ENCODE measurements at regions not wholly inside any gene's neighbourhood (a gene's known extent, or its start where the extent isn't known, plus 50 kb on each side); places are given as distances from the start of the nearest gene placed in this dataset.

DNA sequence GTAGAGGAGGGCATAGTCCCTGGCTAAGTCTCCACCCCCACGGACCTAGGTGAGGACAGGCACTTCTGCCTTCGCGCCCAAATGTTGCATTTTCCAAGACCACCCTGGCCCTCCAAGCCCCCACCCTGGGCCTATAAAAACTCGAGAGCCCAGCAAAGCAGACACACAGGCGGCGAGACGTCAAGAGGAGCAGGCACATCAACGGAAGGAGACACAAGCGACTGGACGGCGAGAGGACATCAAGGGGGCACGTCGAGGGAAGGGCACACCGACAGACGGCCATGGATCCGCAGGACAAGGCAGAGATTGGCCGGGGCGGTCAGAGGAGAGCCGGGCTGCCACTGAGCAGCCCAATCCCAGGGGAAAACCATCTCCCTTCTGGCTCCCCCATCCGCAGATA is 348.0 kb downstream of the MTRR start:
- DNase-seq (no peak), ATAC-seq (no peak)
- H3K4me1 Mint-ChIP-seq (ENCODE audit: low read depth), result no peaks in the 10 kb centered on the region
- no peaks in the 10 kb centered on the region for H3K27me3 Mint-ChIP-seq (ENCODE audit: low read depth)
- no peaks in the 10 kb centered on the region for H3K36me3 Mint-ChIP-seq (ENCODE audit: insufficient read depth)
- no peaks in the 10 kb centered on the region for H3K9me3 Mint-ChIP-seq
- H3K4me3 Mint-ChIP-seq, result no peak overlapping the region

GRCh38 chr5:8226148-8226547 is 357.2 kb downstream of the MTRR start:
- H3K4me3 Mint-ChIP-seq, result no peak overlapping the region
- H3K4me1 Mint-ChIP-seq (ENCODE audit: low read depth), result no peaks in the 10 kb centered on the region
- H3K36me3 Mint-ChIP-seq (ENCODE audit: insufficient read depth), result no peaks in the 10 kb centered on the region
- DNase-seq, result no peak
- peaks cover 12% of the 10 kb centered on the region for H3K9me3 Mint-ChIP-seq
- no peaks in the 10 kb centered on the region for H3K27me3 Mint-ChIP-seq (ENCODE audit: low read depth)
- no peak for ATAC-seq

DNA sequence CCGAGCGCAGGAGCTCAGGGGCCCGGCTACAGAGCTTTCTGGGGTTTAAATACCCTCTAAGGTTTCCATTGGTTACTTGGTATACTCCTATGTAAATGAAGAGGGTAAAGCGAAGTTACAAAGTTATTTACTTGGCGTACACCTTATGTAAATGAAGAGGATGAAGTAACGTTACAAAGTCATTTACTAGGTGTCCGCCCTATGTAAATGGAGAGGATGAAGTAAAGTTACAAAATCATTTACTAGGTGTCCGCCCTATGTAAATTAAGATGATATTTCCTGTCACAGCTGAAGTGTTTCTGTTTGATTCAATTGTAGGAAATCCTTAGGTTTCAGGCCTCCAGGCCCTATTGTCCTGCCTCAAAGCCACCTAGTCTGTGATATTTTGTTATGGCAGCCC is 358.2 kb downstream of the MTRR start:
- Mint-ChIP-seq H3K27me3 (ENCODE audit: low read depth) (no peaks in the 10 kb centered on the region), H3K4me3 (no peak overlapping the region), H3K36me3 (ENCODE audit: insufficient read depth) (no peaks in the 10 kb centered on the region), H3K9me3 (peaks cover 12% of the 10 kb centered on the region), H3K4me1 (ENCODE audit: low read depth) (no peaks in the 10 kb centered on the region)
- ATAC-seq, result no peak
- no peak for DNase-seq

- DNase-seq (no peak), ATAC-seq (no peak)
- Mint-ChIP-seq H3K36me3 (ENCODE audit: insufficient read depth) (no peaks in the 10 kb centered on the region), H3K4me3 (no peak overlapping the region), H3K4me1 (ENCODE audit: low read depth) (no peaks in the 10 kb centered on the region), H3K9me3 (peaks cover 7% of the 10 kb centered on the region), H3K27me3 (ENCODE audit: low read depth) (no peaks in the 10 kb centered on the region)
These were observed 360.6 kb downstream of the MTRR start for GRCh38 chr5:8229551-8229950.

- H3K9me3 Mint-ChIP-seq, result peaks cover 7% of the 10 kb centered on the region
- no peaks in the 10 kb centered on the region for H3K36me3 Mint-ChIP-seq (ENCODE audit: insufficient read depth)
- H3K4me3 Mint-ChIP-seq, result no peak overlapping the region
- DNase-seq, result no peak
- H3K4me1 Mint-ChIP-seq (ENCODE audit: low read depth), result no peaks in the 10 kb centered on the region
- ATAC-seq, result no peak
- no peaks in the 10 kb centered on the region for H3K27me3 Mint-ChIP-seq (ENCODE audit: low read depth)
These were observed 361.9 kb downstream of the MTRR start for GRCh38 chr5:8230868-8231267.

GRCh38 chr5:8233479-8233878 is 364.5 kb downstream of the MTRR start:
- no peaks in the 10 kb centered on the region for H3K27me3 Mint-ChIP-seq (ENCODE audit: low read depth)
- no peaks in the 10 kb centered on the region for H3K36me3 Mint-ChIP-seq (ENCODE audit: insufficient read depth)
- H3K4me3 Mint-ChIP-seq, result no peak overlapping the region
- DNase-seq (no peak), ATAC-seq (no peak)
- no peaks in the 10 kb centered on the region for H3K9me3 Mint-ChIP-seq
- no peaks in the 10 kb centered on the region for H3K4me1 Mint-ChIP-seq (ENCODE audit: low read depth)

DNA sequence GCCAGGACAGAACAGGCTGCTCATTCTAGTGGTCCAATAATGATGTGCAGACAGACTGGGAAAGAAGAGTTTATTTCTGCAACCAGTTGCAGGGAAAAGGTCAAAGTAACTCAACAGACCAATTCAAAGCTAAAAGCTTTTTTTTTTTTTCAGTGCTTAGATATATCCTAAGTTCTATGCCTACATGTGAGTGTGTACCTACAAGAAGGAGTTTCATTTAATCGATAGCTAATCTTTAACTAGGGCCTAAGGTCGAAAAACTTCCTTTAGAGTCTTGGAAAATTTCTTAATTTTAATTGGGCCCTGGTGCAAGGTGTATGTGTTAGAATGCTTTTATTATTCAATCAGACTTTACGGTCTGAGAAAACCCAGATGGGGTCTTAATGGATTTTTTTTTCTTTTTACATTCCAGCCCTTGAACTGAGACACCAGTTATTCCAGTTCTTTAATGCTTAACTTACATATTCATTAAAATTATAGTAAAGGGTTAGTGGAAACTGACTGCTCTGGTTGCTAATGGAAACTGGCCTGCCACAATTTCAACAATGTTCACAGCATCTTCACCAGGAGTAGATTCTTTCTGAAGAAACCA is 365.3 kb downstream of the MTRR start:
- ATAC-seq (no peak), DNase-seq (no peak)
- H3K27me3 Mint-ChIP-seq (ENCODE audit: low read depth), result no peaks in the 10 kb centered on the region
- H3K9me3 Mint-ChIP-seq, result no peaks in the 10 kb centered on the region
- H3K4me1 Mint-ChIP-seq (ENCODE audit: low read depth), result no peaks in the 10 kb centered on the region
- no peak overlapping the region for H3K4me3 Mint-ChIP-seq
- no peaks in the 10 kb centered on the region for H3K36me3 Mint-ChIP-seq (ENCODE audit: insufficient read depth)

- no peaks in the 10 kb centered on the region for H3K27me3 Mint-ChIP-seq (ENCODE audit: low read depth)
- H3K9me3 Mint-ChIP-seq, result no peaks in the 10 kb centered on the region
- DNase-seq, result no peak
- ATAC-seq, result no peak
- H3K36me3 Mint-ChIP-seq (ENCODE audit: insufficient read depth), result no peaks in the 10 kb centered on the region
- H3K4me1 Mint-ChIP-seq (ENCODE audit: low read depth), result no peaks in the 10 kb centered on the region
- no peak overlapping the region for H3K4me3 Mint-ChIP-seq
These were observed 369.1 kb downstream of the MTRR start for GRCh38 chr5:8238080-8238479.

DNA sequence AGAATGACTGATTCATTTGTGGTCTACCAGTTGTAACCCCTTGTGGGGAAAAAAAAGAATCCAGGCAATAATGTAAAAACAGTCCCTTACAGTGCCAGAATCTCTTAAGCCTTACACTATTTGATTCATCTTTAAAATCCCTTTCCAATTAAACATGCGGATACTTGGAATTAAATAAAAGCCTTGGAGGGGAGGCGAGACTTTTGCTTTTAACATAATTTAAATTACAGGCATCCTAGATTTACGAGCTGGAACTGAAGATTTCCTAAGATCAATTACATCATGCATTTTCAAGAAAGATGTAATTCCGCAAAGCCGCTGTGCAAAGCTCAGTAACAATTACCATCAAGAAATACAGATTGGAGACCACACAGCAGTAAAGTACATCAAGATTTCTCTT is 370.2 kb downstream of the MTRR start:
- Mint-ChIP-seq H3K27me3 (ENCODE audit: low read depth) (no peaks in the 10 kb centered on the region), H3K4me3 (no peak overlapping the region), H3K36me3 (ENCODE audit: insufficient read depth) (no peaks in the 10 kb centered on the region), H3K9me3 (peaks cover 3% of the 10 kb centered on the region), H3K4me1 (ENCODE audit: low read depth) (no peaks in the 10 kb centered on the region)
- DNase-seq (no peak), ATAC-seq (no peak)

GRCh38 chr5:8239646-8240045 is 370.7 kb downstream of the MTRR start:
- H3K4me1 Mint-ChIP-seq (ENCODE audit: low read depth), result no peaks in the 10 kb centered on the region
- no peaks in the 10 kb centered on the region for H3K27me3 Mint-ChIP-seq (ENCODE audit: low read depth)
- no peak for DNase-seq
- peaks cover 7% of the 10 kb centered on the region for H3K9me3 Mint-ChIP-seq
- ATAC-seq, result no peak
- H3K36me3 Mint-ChIP-seq (ENCODE audit: insufficient read depth), result no peaks in the 10 kb centered on the region
- H3K4me3 Mint-ChIP-seq, result no peak overlapping the region

DNA sequence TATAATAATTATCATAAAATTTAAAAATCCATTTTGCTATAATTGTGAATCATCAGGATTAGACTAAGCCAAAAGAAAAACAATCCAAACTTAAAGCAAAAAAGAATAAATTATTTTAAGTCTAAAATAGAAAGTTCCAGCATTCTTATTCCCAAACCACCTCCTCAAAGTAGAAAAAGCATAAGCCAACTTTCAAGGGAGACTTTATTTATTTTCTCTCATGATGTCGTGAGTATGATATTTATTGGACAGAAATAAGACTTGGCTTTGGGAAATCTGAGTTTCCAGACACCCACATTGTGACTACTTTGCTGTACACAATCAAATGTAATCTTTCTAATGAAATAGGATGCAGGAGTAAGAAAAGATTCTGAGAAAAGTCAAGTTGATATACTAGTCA is 372.1 kb downstream of the MTRR start:
- Mint-ChIP-seq H3K4me1 (ENCODE audit: low read depth) (no peaks in the 10 kb centered on the region), H3K9me3 (peaks cover 7% of the 10 kb centered on the region), H3K4me3 (no peak overlapping the region), H3K36me3 (ENCODE audit: insufficient read depth) (no peaks in the 10 kb centered on the region), H3K27me3 (ENCODE audit: low read depth) (no peaks in the 10 kb centered on the region)
- ATAC-seq (no peak), DNase-seq (no peak)

GRCh38 chr5:8241558-8241957 is 372.6 kb downstream of the MTRR start:
- ATAC-seq, result no peak
- no peak overlapping the region for H3K4me3 Mint-ChIP-seq
- H3K36me3 Mint-ChIP-seq (ENCODE audit: insufficient read depth), result no peaks in the 10 kb centered on the region
- DNase-seq, result no peak
- peaks cover 7% of the 10 kb centered on the region for H3K9me3 Mint-ChIP-seq
- no peaks in the 10 kb centered on the region for H3K27me3 Mint-ChIP-seq (ENCODE audit: low read depth)
- no peaks in the 10 kb centered on the region for H3K4me1 Mint-ChIP-seq (ENCODE audit: low read depth)

DNA sequence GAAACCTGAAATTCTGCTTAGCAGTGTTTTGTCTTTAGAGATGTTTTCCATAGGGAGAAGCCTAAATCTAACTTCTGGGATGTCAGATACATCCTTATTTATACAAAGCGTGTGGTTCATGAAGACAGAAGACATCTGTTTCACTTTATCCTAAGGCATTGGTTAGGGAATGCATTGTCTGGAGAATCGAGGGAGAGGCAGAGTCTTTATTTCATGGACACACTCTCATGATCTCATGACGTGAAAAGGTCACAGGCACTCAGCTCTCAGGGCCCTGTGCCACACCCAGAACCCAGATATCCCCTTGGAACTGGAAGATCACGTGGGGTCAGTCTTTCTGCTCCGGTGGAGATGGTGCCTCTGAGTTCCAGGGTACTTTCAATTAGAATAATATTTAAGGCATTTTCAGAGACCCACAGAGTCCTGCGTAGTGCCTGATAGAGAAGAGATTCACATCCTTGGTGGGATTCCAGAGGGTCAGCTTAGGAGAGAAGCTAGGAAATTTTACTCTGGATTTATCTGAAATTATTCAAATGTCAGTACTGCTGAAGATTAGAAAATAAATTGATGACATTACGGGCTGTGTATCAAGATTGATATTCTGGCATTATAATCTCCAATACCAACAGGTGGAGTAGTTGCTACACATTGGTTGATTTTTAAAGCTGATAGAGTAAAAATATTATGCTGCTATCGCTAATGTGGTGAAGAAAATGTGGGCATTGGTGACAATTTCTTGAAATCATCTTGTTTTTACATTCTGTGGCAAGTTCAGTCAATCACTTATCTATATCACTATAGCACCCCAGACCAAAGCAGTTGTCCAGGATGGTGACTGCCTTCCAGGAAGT is 378.3 kb downstream of the MTRR start:
- no peaks in the 10 kb centered on the region for H3K27me3 Mint-ChIP-seq (ENCODE audit: low read depth)
- no peak overlapping the region for H3K4me3 Mint-ChIP-seq
- no peak for DNase-seq
- no peaks in the 10 kb centered on the region for H3K4me1 Mint-ChIP-seq (ENCODE audit: low read depth)
- ATAC-seq, result no peak
- H3K9me3 Mint-ChIP-seq, result peaks cover 12% of the 10 kb centered on the region
- no peaks in the 10 kb centered on the region for H3K36me3 Mint-ChIP-seq (ENCODE audit: insufficient read depth)

GRCh38 chr5:8253376-8253775 is 384.4 kb downstream of the MTRR start:
- ATAC-seq, result no peak
- Mint-ChIP-seq H3K27me3 (ENCODE audit: low read depth) (no peaks in the 10 kb centered on the region), H3K9me3 (peaks cover 6% of the 10 kb centered on the region), H3K4me3 (no peak overlapping the region), H3K36me3 (ENCODE audit: insufficient read depth) (no peaks in the 10 kb centered on the region), H3K4me1 (ENCODE audit: low read depth) (no peaks in the 10 kb centered on the region)
- DNase-seq, result no peak

GRCh38 chr5:8254674-8255073 is 385.7 kb downstream of the MTRR start:
- Mint-ChIP-seq H3K9me3 (peaks cover 5% of the 10 kb centered on the region), H3K27me3 (ENCODE audit: low read depth) (no peaks in the 10 kb centered on the region), H3K36me3 (ENCODE audit: insufficient read depth) (no peaks in the 10 kb centered on the region), H3K4me3 (no peak overlapping the region), H3K4me1 (ENCODE audit: low read depth) (no peaks in the 10 kb centered on the region)
- no peak for ATAC-seq
- DNase-seq, result no peak
